BLaER1 (cell line): ENCODE measurements at regions not wholly inside any gene's neighbourhood (a gene's known extent, or its start where the extent isn't known, plus 50 kb on each side); places are given as distances from the start of the nearest gene placed in this dataset.
"Not testable (repeated sequence)": the region's sequence is repeated elsewhere in the genome, so short reads cannot be mapped to it uniquely, and the experiment has no call there.

Source experiments
- H3K27ac ChIP-seq: shearing (Covaris generic); formaldehyde crosslinking; 2 replicates; pipeline ENCODE4 v1.8.1; 2022
- H3K27me3 ChIP-seq: shearing (Covaris generic); formaldehyde crosslinking; 2 replicates; pipeline ENCODE4 v1.8.1; 2022
- H3K36me3 ChIP-seq: shearing (Covaris generic); formaldehyde crosslinking; 2 replicates; pipeline ENCODE4 v1.8.1; 2022
- H3K4me1 ChIP-seq: shearing (Covaris generic); formaldehyde crosslinking; 2 replicates; pipeline ENCODE4 v1.8.1; 2022
- H3K4me2 ChIP-seq: shearing (Covaris generic); formaldehyde crosslinking; 2 replicates; pipeline ENCODE4 v1.8.1; 2022
- H3K4me3 ChIP-seq: shearing (Covaris generic); formaldehyde crosslinking; 2 replicates; pipeline ENCODE4 v1.8.1; 2022
- H3K9ac ChIP-seq: shearing (Covaris generic); formaldehyde crosslinking; 2 replicates; pipeline ENCODE4 v1.8.1; 2022
- H3K9me3 ChIP-seq: shearing (Covaris generic); formaldehyde crosslinking; 2 replicates; pipeline ENCODE4 v1.8.1; 2022
- H4K20me1 ChIP-seq: shearing (Covaris generic); formaldehyde crosslinking; 2 replicates; pipeline ENCODE4 v1.8.1; 2022
- Cebpa-rat ChIP-seq: shearing (Covaris generic); IDR thresholded peaks from 2 replicates; pipeline ENCODE4 v1.8.1; 2022

DNA sequence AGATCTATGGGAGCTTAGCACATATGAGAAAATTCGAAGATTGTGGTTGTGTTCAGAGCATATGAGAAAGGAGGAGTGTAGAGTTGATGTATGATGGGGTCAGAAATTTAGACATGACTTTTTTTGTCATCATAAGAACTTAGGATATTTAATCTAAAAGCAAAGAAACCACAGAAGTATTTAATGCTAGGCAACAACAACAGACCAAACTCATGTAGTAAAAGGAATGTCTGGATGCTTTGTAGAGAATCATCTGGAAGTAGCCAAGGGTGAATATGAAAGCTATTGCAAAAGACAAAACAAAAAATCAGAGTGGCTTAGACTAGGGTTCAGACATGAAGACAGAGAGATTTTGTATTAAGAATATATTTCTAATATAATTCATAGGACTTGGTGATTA is 190.3 kb downstream of the SLITRK1 start:
- H3K4me3 ChIP-seq: no peak overlapping the region
- no peaks in the 10 kb centered on the region for H4K20me1 ChIP-seq
- no peak for TF ChIP-seq Cebpa-rat

DNA sequence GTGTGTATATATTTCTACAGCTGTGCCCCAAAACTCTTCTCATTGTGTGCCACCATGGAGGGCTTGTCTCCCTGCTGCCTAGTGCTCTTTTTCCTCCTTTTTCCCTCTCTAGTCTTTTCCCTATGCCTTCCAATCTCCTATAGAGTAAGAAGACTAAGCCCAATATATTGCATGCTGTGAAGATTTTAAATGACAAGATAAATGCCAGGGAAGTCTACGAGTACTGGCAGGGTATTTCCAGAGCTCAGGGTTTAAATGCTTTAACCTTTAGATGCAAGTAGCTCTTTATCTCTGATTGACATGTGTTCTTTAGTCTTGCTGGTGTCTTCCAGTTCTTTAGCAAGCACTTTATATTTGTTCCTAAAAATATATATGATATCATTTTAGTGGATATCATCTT is 200.7 kb downstream of the SLITRK1 start:
- Histone ChIP-seq H3K4me1 (no peaks in the 10 kb centered on the region), H3K27me3 (no peaks in the 10 kb centered on the region), H3K9ac (no peak overlapping the region), H3K4me3 (no peak overlapping the region), H3K36me3 (no peaks in the 10 kb centered on the region), H4K20me1 (no peaks in the 10 kb centered on the region), H3K4me2 (no peak overlapping the region), H3K9me3 (no peaks in the 10 kb centered on the region), H3K27ac (no peak overlapping the region)
- no peak for TF ChIP-seq Cebpa-rat

More for the DNA sequence above, 190.3 kb downstream of the SLITRK1 start:
- H3K9ac ChIP-seq: no peak overlapping the region
- H3K9me3 ChIP-seq: no peaks in the 10 kb centered on the region
- H3K4me1 ChIP-seq: no peaks in the 10 kb centered on the region
- no peak overlapping the region for H3K4me2 ChIP-seq
- H3K36me3 ChIP-seq: no peaks in the 10 kb centered on the region
- H3K27me3 ChIP-seq: no peaks in the 10 kb centered on the region
- no peak overlapping the region for H3K27ac ChIP-seq

DNA sequence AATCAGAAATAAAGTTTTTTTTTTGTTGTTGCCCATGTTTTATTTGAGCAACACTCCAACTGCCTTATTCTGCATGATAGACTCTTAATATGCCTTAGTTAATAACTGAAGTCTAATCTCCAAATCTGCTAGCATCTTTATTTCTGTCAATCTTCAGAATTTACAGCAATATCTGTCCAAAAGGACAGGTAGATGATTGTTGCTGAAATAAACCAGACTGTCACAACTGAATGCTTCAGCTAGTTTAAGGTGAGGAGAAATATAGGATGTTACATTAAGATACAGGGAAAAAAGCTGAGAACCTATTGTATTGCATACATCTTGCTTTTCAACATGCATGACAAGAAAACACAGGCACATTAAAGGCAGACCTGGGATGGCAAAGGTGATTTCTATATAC is 204.3 kb downstream of the SLITRK1 start:
- Histone ChIP-seq H3K27me3 (no peaks in the 10 kb centered on the region), H3K27ac (no peak overlapping the region), H3K4me1 (no peaks in the 10 kb centered on the region), H3K36me3 (no peaks in the 10 kb centered on the region), H3K9me3 (no peaks in the 10 kb centered on the region), H3K4me2 (no peak overlapping the region), H3K4me3 (no peak overlapping the region), H3K9ac (no peak overlapping the region), H4K20me1 (no peaks in the 10 kb centered on the region)
- no peak for TF ChIP-seq Cebpa-rat

DNA sequence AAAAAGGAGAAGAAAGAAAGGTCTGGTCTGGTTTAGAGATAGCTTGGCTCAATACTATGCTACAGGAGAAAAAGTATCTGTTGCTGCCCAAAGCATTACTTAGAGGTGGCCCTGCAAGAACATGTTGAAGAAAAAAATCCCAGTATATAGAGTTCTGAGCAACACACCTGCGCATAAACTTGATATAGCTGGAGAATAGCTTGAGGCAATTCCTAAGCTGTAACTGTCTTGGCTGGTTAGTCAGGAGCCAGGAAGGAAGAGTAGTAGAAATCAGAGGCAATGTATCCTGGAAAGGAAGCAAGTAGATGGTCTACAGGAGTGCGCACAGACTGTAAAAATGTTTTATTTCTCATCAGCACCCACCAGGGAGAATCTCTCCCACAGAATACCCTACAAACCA is 209.7 kb downstream of the SLITRK1 start:
- Histone ChIP-seq H4K20me1 (no peaks in the 10 kb centered on the region), H3K27me3 (no peaks in the 10 kb centered on the region), H3K27ac (no peak overlapping the region), H3K9ac (no peak overlapping the region), H3K4me3 (no peak overlapping the region), H3K4me1 (no peaks in the 10 kb centered on the region), H3K9me3 (peaks cover 6% of the 10 kb centered on the region; the same call in 1 of the 2 replicates), H3K36me3 (no peaks in the 10 kb centered on the region), H3K4me2 (no peak overlapping the region)
- no peak for TF ChIP-seq Cebpa-rat

DNA sequence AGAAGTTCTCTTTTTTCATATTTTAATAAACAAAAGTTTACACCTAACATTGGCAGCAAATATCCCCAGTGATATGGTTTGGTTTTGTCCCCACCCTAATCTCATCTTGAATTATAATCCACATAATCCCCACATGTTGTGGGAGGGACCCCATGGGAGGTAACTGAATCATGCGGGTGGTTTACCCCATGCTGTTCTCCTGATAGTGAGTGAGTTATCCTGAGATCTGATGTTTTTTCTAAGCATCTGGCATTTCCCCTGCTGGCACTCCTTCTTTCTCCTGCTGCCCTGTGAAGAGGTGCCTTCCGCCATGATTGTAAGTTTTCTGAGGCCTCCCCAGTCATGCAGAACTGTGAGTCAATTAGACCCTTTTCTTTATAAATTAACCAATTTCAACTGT is 214.7 kb downstream of the SLITRK1 start:
- Histone ChIP-seq H3K9ac (no peak overlapping the region), H3K27ac (no peak overlapping the region), H3K27me3 (no peaks in the 10 kb centered on the region), H3K36me3 (no peaks in the 10 kb centered on the region), H3K9me3 (peaks cover 6% of the 10 kb centered on the region; the same call in 1 of the 2 replicates), H3K4me2 (no peak overlapping the region), H4K20me1 (no peaks in the 10 kb centered on the region), H3K4me3 (no peak overlapping the region), H3K4me1 (no peaks in the 10 kb centered on the region)
- TF ChIP-seq Cebpa-rat: no peak

DNA sequence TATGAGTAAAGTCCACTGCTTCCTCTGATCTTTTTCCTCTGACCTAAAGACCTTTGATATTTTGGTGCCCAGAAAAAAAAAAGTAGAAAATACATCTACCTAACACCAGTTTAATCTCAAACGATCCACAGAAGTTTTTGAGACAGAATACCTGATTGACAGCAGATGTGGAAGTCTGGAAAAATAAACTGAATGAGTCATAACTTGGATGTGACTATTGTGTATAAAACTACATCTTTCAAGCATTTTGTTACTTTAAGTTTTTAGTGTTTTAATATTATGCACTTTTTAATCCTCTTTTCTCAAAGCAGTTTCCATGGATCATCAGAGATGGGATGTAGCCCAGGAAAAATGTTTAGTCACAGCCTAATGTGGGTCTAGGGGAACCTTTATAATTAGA is 216.1 kb downstream of the SLITRK1 start:
- TF ChIP-seq Cebpa-rat: no peak
- Histone ChIP-seq H3K4me1 (no peaks in the 10 kb centered on the region), H3K9me3 (peaks cover 6% of the 10 kb centered on the region; the same call in 1 of the 2 replicates), H3K9ac (no peak overlapping the region), H3K36me3 (no peaks in the 10 kb centered on the region), H4K20me1 (no peaks in the 10 kb centered on the region), H3K27me3 (no peaks in the 10 kb centered on the region), H3K4me3 (no peak overlapping the region), H3K27ac (no peak overlapping the region), H3K4me2 (no peak overlapping the region)

DNA sequence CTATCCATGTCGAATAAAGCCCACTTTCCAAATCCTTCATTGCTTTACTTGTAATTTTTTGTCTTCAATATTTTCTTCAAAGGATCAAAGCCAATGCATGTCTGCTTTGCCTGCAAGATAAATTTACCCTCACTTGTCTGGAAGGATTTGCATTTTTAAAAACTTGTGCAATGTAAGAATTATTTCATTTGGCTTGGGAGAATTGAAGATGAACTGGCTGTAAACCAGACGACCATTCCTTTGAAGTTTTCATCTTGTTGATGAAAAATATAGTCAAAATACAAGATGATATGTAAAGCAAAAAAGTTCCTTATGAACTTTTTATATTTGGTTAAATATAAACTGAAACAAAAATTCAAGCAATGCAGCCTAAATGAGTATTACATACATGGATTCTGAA is 225.0 kb downstream of the SLITRK1 start:
- Histone ChIP-seq H3K4me1 (no peaks in the 10 kb centered on the region), H3K27ac (no peak overlapping the region), H3K36me3 (no peaks in the 10 kb centered on the region), H3K9me3 (peaks cover 4% of the 10 kb centered on the region; the same call in 1 of the 2 replicates), H3K9ac (no peak overlapping the region), H3K4me3 (no peak overlapping the region), H3K27me3 (no peaks in the 10 kb centered on the region), H4K20me1 (no peaks in the 10 kb centered on the region), H3K4me2 (no peak overlapping the region)
- TF ChIP-seq Cebpa-rat: no peak

DNA sequence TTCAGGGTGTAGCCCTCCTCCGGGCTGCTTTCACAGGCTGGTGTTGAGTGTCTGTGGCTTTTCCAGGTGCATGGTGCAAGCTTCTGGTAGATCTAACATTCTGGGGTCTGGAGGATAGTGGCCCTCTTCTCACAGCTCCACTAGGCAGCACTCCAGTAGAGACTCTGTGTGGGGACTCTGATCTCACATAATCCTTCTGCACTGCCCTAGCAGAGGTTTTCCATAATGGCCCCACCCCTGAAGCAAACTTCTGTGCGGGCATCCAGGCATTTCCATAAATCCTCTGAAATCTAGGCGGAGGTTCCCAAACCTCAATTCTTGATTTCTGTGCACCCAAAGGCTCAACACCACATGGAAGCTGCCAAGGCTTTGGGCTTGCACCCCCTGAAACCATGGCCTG is 239.7 kb downstream of the SLITRK1 start:
- not testable (repeated sequence) for H3K9ac ChIP-seq, H3K27ac ChIP-seq, H3K9me3 ChIP-seq, H3K27me3 ChIP-seq, H3K4me1 ChIP-seq, H4K20me1 ChIP-seq, H3K4me3 ChIP-seq, H3K36me3 ChIP-seq, H3K4me2 ChIP-seq

DNA sequence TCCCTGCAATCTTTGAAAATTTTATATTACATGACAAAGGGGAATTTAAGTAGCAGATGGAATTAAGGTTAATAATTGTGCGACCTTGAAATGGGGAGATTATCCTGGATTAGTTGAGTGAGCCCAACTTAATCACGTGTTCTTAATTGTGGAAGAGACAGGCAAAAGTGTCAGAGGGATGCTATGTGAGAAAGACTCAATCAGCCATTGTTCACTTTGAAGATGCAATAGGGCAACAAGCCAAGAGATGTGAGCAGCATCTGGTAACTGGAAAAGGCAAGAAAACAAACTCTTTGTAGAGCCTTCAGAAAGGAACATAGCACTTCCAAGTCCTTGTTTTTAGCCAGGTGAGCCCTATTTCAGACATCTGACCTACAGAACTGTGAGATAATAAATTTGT is 247.7 kb downstream of the SLITRK1 start:
- H3K9me3 ChIP-seq: no peaks in the 10 kb centered on the region
- no peaks in the 10 kb centered on the region for H4K20me1 ChIP-seq
- H3K27me3 ChIP-seq: no peaks in the 10 kb centered on the region
- no peaks in the 10 kb centered on the region for H3K4me1 ChIP-seq
- no peak for TF ChIP-seq Cebpa-rat
- no peaks in the 10 kb centered on the region for H3K36me3 ChIP-seq
- H3K27ac ChIP-seq: no peak overlapping the region
- no peak overlapping the region for H3K4me3 ChIP-seq
- no peak overlapping the region for H3K9ac ChIP-seq
- no peak overlapping the region for H3K4me2 ChIP-seq

DNA sequence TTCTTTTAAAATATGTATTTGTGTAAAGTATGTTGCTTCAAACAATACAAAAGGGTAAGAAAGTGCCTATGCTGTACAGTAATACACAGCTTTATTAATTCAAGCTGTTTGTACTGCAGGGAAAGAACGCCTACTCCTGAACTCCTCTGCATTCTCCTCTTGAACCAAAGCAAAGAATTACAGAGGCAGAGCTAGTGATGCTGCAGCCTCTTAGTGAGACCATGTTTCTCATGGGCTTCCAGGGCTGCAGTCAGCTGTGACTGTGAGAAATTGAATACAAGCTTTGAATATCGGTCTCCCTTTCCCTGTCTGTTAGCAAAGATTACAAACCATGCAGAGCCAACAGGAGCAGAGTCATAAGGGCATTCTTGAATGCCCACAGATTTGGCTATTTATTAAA is 248.5 kb downstream of the SLITRK1 start:
- Histone ChIP-seq H4K20me1 (no peaks in the 10 kb centered on the region), H3K4me2 (no peak overlapping the region), H3K9me3 (no peaks in the 10 kb centered on the region), H3K36me3 (no peaks in the 10 kb centered on the region), H3K4me3 (no peak overlapping the region), H3K27me3 (no peaks in the 10 kb centered on the region), H3K9ac (no peak overlapping the region), H3K27ac (no peak overlapping the region), H3K4me1 (no peaks in the 10 kb centered on the region)
- TF ChIP-seq Cebpa-rat: no peak

DNA sequence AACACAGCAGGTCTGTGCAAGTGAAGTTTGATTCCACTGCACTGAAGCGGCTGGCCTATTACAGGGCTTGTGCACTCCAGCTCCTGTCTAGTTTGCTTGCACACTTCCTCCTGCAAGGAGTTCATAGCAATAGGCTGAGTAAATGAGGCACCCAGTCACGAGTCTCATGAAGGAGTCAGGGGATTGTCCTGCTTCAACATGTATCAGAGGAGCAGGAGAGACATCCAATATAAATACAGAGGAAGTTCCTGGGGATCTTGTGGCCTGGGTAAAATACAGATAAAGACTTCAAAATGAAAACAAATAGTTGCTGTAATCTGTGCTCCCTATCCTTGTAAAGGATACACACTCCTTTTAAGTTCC is 259.9 kb downstream of the SLITRK1 start:
- Histone ChIP-seq H3K4me3 (no peak overlapping the region), H3K27ac (no peak overlapping the region), H3K4me1 (no peaks in the 10 kb centered on the region), H3K9me3 (peaks cover 11% of the 10 kb centered on the region), H3K9ac (no peak overlapping the region), H3K27me3 (no peaks in the 10 kb centered on the region), H4K20me1 (no peaks in the 10 kb centered on the region), H3K4me2 (no peak overlapping the region), H3K36me3 (no peaks in the 10 kb centered on the region)
- TF ChIP-seq Cebpa-rat: no peak
